ENCODE measurements at regions not wholly inside any gene's neighbourhood (a gene's known extent, or its start where the extent isn't known, plus 50 kb on each side); places are given as distances from the start of the nearest gene placed in this dataset.

- Histone ChIP-seq H3K36me3 (no peaks in the 10 kb centered on the region), H3K27ac (no peak overlapping the region), H3K4me1 (no peaks in the 10 kb centered on the region), H3K9me3 (no peaks in the 10 kb centered on the region), H3K4me3 (no peak overlapping the region), H3K27me3 (no peaks in the 10 kb centered on the region)
- TF ChIP-seq POLR2A (IDR thresholded peaks at IDR 0.05) (no peak), CTCF (IDR thresholded peaks at IDR 0.05) (no peak)
- WGBS, 4 donors = 21 to 30% (median 27%) methylated on average over 4 of the region's 4 CpGs
- intact Hi-C loops (cut with DNase I) = no loop called here
- ATAC-seq (no peak), DNase-seq (no peak)
Observed at GRCh38 chr12:126551869-126552268, 1486.6 kb downstream of the AACS start.

GRCh38 chr12:126554625-126555024 lies 1489.4 kb downstream of the AACS start:
- H3K4me1 ChIP-seq = no peaks in the 10 kb centered on the region
- 61 to 71% (median 69%) methylated on average over 7 of the region's 7 CpGs for WGBS, 4 donors
- no peak overlapping the region for H3K27ac ChIP-seq
- no peak overlapping the region for H3K4me3 ChIP-seq
- ATAC-seq = no peak
- TF ChIP-seq CTCF (IDR thresholded peaks at IDR 0.05) = no peak
- TF ChIP-seq POLR2A (IDR thresholded peaks at IDR 0.05) = no peak
- no peaks in the 10 kb centered on the region for H3K9me3 ChIP-seq
- no peaks in the 10 kb centered on the region for H3K27me3 ChIP-seq
- H3K36me3 ChIP-seq = no peaks in the 10 kb centered on the region
- no peak for DNase-seq
- intact Hi-C loops (cut with DNase I) = no loop called here

DNA sequence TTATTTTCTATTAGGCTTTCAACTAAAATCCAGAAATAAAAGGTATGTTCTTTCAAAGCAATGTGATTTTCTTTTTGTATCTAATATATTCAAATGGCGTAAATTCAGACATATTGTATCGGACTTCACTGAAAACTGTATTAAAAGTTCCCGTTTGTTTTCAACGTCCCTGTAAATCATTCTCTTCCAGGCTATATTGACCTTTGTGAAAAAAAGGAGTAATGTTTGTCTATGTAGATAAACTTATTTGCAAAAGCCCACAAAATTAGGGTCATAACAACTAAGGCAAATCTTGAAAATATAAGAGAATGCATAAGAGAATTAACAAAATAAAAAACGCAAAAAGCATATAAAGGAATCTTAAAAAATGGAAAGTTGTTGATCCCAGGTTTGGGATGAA lies 1492.4 kb downstream of the AACS start:
- H3K27ac ChIP-seq = no peak overlapping the region
- H3K9me3 ChIP-seq = no peaks in the 10 kb centered on the region
- WGBS, 4 donors = 81 to 91% (median 88%) methylated on average over 5 of the region's 5 CpGs
- DNase-seq (no peak), ATAC-seq (no peak)
- H3K27me3 ChIP-seq = no peaks in the 10 kb centered on the region
- intact Hi-C loops (cut with DNase I) = no loop called here
- H3K4me1 ChIP-seq = no peaks in the 10 kb centered on the region
- no peaks in the 10 kb centered on the region for H3K36me3 ChIP-seq
- no peak for TF ChIP-seq CTCF (IDR thresholded peaks at IDR 0.05)
- no peak for TF ChIP-seq POLR2A (IDR thresholded peaks at IDR 0.05)
- H3K4me3 ChIP-seq = no peak overlapping the region

DNA sequence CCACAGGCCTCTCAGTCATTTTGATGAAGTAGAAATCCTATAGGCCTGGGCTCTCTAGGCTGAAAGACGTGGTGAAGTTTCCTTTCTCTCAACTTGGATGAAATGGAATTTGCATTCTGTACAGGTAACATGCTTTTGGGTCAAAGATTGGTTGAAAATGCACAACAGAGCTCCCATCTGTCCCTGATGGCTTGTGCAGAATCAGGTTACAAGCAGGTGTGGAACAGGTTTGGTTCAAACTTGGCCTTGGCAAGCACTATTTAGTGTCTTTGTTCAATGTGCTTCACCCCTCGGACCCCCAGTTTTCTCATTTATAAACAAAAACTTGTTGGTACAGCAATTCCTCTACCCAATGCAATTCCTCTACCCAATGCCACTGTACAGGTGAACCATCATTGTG lies 1493.0 kb downstream of the AACS start:
- TF ChIP-seq POLR2A (IDR thresholded peaks at IDR 0.05) = no peak
- no peak for TF ChIP-seq CTCF (IDR thresholded peaks at IDR 0.05)
- intact Hi-C loops (cut with DNase I) = no loop called here
- H3K27me3 ChIP-seq = no peaks in the 10 kb centered on the region
- ATAC-seq (no peak), DNase-seq (no peak)
- H3K27ac ChIP-seq = no peak overlapping the region
- H3K36me3 ChIP-seq = no peaks in the 10 kb centered on the region
- no peaks in the 10 kb centered on the region for H3K9me3 ChIP-seq
- 40 to 74% (median 66%) methylated on average over 2 of the region's 2 CpGs for WGBS, 4 donors
- no peaks in the 10 kb centered on the region for H3K4me1 ChIP-seq
- no peak overlapping the region for H3K4me3 ChIP-seq

Measured in heart left ventricle (tissue), 16 donors.